LNCaP clone FGC (cell line): ENCODE measurements at regions not wholly inside any gene's neighbourhood (a gene's known extent, or its start where the extent isn't known, plus 50 kb on each side); places are given as distances from the start of the nearest gene placed in this dataset.
A peak's percentile ranks its signal among the peaks of the same experiment; 100 is the strongest.

ENCODE experiments used
- DNase-seq: peaks from one replicate; pipeline ENCODE4 v3.0.0-alpha.2; 2011; ENCODE audit warnings: low read depth
- H3K4me3 ChIP-seq: 2 replicates; pipeline ENCODE4 v1.5.1; 2011; ENCODE audit warnings: mild to moderate bottlenecking, low read depth, low read length, control low read depth
- TF ChIP-seq, protein P1 (sequence below): IDR thresholded peaks from 2 replicates; pipeline ENCODE4 v1.5.1; 2012; ENCODE audit warnings: mild to moderate bottlenecking; ENCODE audit not compliant: control insufficient read depth, insufficient read depth; ENCODE audit errors: extremely low read depth

DNA sequence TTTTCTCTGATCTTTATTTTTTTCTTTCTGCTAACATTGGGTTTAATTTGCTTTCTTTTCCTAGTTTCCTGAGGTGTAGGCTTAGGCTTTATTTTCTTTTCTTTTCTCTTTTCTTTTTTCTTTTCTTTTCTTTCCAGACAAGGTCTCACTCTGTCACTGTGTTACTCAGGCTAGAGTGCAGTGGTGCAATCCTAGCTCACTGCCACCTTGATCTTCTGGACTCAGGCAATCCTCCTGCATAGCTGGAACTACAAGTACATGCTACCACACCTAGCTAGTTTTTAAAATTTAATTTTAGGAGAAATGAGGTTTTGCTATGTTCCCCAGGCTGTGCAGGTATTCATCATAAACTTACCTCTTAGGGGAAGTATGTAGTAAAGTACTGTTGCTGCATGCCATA, 197.8 kb upstream of the ANKRD50 start:
- TF ChIP-seq, protein P1, sequence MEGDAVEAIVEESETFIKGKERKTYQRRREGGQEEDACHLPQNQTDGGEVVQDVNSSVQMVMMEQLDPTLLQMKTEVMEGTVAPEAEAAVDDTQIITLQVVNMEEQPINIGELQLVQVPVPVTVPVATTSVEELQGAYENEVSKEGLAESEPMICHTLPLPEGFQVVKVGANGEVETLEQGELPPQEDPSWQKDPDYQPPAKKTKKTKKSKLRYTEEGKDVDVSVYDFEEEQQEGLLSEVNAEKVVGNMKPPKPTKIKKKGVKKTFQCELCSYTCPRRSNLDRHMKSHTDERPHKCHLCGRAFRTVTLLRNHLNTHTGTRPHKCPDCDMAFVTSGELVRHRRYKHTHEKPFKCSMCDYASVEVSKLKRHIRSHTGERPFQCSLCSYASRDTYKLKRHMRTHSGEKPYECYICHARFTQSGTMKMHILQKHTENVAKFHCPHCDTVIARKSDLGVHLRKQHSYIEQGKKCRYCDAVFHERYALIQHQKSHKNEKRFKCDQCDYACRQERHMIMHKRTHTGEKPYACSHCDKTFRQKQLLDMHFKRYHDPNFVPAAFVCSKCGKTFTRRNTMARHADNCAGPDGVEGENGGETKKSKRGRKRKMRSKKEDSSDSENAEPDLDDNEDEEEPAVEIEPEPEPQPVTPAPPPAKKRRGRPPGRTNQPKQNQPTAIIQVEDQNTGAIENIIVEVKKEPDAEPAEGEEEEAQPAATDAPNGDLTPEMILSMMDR, result no peak
- DNase-seq, result no peak
- no peak overlapping the region for H3K4me3 ChIP-seq

DNA sequence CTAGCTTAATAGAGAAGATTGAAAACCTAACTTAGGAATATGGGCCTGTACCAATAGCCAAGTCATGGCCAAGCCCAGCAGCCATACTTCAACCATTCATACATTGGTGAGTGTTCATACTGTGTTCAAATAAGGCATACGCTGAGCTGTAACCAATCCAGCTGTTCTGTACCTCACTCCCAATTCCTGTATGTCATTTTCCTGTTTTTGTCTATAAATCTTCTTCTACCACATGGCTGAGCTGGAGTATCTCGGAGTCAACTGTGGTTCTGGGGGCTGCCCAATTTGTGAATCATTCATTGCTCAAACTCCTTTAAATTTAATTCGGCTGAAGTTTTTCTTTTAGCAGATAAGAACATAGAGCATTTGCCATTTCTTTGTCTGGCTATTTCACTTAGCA, 195.3 kb upstream of the ANKRD50 start:
- H3K4me3 ChIP-seq, result no peak overlapping the region
- TF ChIP-seq, protein P1, result no peak
- no peak for DNase-seq

DNA sequence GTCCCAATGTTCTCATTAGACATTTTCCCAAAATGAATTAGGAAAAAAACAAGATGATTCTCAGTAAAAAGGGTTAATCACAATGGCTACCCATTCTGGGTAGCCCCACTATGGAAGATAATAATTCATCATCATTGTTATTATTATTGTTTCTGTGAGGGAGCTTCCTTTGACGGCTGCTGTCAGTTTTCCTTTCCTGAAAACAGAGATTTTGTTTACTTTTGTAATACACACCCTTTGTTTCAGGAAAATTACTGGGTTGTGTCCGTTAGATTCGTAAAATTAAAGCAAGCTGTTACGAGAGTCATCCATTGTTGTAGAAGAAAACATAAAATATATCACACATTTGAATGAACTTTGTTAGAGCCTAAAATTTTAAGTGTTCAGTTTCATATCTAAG, 192.9 kb upstream of the ANKRD50 start:
- DNase-seq, result no peak
- TF ChIP-seq, protein P1, result no peak

DNA sequence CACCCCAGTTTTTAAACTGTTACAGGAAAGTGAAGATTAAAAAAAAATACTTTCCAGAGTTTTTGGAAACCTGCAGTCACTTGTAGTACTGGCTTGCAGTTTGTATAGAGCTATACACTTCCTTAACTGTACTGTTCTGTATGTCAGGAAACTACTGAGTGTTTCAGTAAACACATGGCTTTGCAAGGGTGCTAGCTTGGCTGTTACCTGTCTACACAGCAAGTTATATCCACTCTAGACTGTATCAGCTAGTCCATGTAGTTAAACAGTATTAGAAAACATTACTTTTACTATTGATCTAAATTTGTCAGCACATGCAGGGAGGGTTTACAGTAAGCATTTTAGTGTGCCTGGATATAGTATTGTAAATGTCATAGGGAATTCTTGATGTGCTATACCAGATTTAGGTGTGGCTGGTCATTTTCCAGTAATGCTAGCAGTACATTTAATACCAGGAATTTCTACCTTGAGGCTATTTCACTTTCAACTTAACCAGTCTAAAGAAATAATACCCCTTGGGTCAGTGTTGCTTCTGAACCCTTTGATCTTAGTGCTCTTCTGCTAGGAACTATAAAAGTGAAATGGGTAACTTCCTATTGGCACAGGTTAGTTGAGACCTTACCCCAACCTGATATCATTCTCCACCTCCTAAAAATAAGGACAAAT, 192.3 kb upstream of the ANKRD50 start:
- H3K4me3 ChIP-seq, result no peak overlapping the region
- DNase-seq, result no peak
- TF ChIP-seq, protein P1, result no peak

More for the DNA sequence above, 192.9 kb upstream of the ANKRD50 start:
- H3K4me3 ChIP-seq, result no peak overlapping the region

DNA sequence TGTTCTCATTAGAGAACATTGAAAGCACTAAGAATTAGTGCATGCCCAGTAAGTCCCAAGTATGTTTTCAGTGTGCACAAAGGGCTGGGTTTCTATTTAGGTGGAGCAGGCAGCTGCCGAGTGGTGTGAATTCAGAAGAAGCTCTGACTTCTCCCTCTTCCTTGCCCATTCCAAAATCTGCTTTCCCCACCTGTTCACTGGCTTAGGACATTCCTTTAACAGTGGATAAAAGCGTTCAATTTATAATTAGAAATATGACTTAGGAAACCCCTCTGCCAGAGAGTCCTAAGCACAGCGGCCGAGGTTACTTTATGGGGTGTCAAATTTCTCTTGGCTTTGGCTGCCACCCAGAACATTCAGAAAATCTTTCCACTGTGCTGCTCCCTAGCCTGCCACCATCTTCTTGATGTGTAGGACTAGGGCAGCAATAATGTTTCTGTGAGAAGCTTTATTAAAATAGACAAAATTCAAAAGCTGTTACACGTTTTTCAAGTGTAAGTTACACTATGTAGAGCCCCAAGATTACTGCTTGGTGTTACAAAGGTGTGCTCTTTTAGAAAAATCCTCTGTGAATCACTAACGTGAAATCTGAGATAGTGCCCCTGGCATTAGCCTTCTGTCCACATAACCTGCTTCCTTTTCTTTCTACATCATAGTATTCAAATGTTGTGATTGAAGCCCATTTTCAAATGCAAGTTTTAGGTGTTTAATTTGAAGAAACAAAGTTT, 191.6 kb upstream of the ANKRD50 start:
- DNase-seq, result peak; percentile 48
- H3K4me3 ChIP-seq, result no peak overlapping the region

DNA sequence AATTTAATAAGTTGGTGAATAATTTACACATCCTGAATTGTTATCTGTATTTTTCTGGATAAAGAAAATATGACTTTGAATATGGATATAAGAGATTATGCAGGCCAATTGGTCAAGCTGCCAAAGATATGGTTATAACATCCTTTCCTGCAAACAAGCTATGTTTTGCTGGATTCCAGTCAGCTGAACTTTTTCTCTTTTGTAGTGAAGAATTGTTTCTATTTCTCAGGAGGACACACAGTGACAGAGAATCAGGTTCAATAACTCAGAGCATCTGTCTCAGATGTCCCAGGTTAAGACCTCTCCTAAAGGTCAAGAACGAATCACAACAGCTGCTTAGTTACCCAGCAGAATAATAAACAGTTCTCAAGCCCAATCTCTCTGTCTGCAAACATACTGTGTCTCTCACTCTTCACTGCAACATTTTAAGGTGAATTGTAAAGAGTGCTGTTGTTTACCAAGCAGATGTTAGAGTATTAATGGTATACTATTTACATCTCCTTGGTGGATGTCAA, 189.5 kb upstream of the ANKRD50 start:
- H3K4me3 ChIP-seq, result no peak overlapping the region
- DNase-seq, result no peak
- TF ChIP-seq, protein P1, result no peak

More for the DNA sequence above, 191.6 kb upstream of the ANKRD50 start:
- TF ChIP-seq, protein P1, result no peak
